GM21723 (cell line): ENCODE measurements at regions not wholly inside any gene's neighbourhood (a gene's known extent, or its start where the extent isn't known, plus 50 kb on each side); places are given as distances from the start of the nearest gene placed in this dataset.

Source experiments
- ATAC-seq: cut with Tn5 transposase; IDR thresholded peaks from one replicate; pipeline ENCODE4 v1.9.1; 2021; ENCODE audit warnings: mild to moderate bottlenecking, moderate library complexity; ENCODE audit not compliant: unreplicated experiment

DNA sequence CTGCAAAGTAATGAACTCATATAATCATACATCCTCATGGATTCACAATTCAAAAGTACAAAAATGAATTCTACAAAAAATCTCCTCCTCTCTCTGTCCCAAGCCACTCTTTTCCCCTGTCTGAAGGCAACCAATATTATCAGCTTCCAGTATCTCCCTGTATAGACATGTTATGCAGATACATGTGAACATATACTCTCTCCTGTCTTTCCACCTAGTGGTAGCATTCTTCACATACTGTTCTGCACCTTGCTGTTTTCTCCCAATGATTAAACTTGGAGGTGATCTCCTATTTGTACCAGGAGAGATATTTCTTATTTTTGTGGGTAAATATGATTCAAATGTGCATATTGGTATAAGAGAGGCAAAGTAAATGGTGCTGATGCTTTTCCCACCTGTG lies 416.4 kb downstream of the EPM2A start:
- no peak for ATAC-seq

GRCh38 chr6:145319605-145320004 lies 415.7 kb downstream of the EPM2A start:
- no peak for ATAC-seq

DNA sequence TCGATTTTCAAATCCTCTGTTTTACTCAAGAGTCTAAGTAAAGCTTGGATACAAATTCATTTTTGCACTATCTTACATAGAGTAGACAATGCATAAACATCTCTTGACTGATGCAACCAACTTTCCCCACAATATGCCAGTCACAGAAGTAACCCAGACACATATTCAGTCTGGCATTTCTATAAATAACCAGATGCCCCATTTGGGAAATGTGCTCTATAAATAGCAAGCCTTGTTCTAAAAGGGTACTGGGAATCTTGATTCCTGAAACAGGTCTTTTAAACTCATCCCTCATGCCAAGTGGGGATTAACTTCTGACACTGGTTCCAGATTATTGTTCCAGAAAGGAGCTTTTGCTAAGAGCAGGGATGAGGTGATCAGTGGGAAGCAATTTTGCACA lies 411.7 kb downstream of the EPM2A start:
- ATAC-seq = no peak

DNA sequence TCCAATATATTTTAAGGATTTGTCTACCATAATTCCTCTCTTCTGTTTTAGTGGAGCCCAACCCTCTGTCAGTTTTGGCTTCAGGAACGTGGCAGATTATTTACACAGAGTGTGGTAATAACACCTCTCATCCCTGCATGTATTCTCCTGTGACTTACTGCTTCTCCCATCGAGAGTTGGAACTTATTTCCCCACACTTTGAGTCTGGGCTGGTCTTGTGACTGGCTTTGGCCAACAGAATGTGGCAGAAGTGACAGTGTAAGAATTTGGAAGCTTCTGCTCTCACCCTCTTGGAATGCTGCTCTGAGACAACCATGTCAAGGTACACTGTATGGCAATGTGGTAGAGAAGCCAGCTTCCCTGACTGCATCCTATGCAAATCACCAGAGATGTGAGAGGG lies 407.7 kb downstream of the EPM2A start:
- ATAC-seq = no peak

- no peak for ATAC-seq
These were observed 406.1 kb downstream of the EPM2A start for GRCh38 chr6:145329257-145329656.

DNA sequence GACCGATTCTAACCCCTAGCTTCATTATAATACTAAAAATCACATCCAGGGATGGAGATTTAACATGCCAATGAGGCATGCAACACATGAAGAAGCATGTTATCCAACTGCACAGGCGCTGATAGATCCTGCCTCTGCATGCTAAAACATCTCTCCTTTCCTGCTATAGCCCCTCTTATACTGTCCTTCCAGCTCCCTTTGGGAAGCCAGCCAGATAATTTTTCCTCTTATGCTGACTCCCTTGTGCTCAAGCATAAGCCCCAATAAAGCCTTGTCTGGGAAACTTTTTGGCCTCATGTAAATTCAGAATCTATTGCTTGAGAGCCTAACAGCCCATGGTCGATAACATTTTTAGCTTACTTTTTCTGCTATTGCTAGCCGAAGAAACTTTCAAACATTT lies 404.3 kb downstream of the EPM2A start:
- no peak for ATAC-seq

- ATAC-seq = no peak
These were observed 403.3 kb downstream of the EPM2A start for GRCh38 chr6:145332011-145332410.

DNA sequence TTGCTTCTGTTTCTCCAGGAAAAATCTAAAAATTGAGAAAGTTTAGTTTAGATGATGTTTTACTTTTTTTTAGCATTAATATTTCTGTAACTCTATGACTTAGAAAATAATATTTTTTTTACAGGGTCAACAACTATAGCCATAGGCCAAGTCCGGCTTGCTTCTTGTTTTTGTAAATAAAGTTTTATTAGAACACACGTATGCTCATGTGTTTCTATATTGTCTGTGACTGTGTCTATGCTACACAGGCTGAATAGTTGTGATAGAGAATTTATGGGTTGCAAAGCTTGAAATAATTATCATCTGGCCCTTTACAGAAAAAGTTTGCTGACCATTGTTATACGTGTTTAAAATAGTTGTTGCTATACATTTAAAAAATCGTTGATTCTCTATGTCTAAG lies 399.2 kb downstream of the EPM2A start:
- ATAC-seq = no peak

DNA sequence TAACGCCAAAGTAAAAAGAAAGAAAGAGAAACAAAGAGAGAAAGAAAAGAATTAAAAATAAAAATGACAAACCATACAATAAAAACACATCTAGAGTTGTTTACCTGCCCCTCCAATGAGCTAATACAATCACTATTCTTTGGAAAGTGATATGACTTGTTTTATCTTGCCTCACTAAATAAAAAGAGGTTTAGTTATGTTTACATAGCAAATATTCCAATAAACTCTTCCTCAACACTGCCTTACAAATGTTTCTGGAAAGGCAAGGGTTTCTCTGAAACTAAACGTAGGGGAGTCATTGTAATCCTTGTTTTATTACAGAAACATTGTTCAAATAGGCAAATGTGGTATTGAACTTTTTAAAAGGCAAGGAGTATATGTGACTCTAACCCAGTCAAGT lies 396.2 kb downstream of the EPM2A start:
- no peak for ATAC-seq

DNA sequence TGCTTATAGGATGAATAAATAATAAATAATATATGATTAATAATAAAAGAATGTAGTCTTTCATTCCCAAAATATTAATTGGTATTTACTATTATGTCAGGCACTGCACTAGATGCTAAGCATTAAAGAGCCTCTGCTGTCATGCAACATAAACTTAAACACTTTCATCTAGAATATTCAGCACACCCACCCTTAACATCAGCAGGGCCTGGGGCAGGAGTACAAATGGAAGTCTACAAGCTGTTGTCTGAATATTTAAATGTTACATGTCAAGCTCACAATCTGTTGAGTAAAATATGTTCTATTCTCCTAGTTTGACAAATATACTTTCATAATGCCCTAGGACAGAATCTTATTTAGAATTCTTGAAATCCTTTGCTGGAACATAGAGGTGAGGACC lies 395.1 kb downstream of the EPM2A start:
- ATAC-seq = no peak

DNA sequence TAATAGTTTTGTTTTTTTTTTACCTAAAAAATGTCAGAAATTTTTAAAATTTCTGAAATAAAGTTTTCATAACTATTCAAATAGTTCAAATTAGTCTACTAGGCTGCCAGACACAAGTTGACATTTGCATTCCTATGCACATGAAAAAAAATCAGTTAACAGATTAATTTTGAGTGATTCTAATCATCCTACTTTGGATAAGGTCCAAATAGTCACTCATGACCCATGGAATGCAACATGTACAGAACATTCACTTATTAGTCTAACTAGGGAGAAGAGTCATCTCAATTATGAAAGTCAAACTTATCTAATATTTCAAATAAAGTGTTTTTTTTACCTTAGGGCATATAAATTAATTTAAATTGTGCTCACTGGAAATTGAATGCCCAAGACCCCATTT lies 390.2 kb downstream of the EPM2A start:
- ATAC-seq = no peak

- no peak for ATAC-seq
These were observed 388.1 kb downstream of the EPM2A start for GRCh38 chr6:145347216-145347615.

DNA sequence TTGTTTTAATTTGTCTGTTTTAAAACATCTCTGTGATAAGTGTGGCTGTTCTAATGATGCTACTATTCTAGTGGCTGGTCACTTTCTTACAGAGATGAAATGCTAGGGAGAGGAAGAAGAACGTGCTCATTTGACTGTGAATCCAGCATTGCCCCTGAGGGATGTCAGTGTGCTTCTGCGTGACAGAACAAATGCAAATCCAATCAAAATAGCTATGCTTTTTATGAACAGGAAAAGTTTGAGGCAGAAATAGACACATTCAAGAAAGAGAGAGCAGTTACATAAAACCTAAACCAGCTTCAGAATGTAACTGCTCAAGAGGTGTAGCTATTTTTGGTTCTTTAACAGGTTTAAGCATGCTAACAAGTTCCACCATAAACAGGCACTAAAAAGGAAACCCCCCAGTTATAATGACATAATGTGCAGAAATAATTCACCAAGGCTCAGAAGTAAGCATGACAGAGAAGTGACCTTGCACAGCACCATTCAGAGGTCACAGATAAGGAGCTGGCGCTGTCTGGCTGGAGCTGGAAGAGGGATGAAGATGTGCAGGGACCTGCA lies 385.3 kb downstream of the EPM2A start:
- peak; percentile 73 for ATAC-seq

DNA sequence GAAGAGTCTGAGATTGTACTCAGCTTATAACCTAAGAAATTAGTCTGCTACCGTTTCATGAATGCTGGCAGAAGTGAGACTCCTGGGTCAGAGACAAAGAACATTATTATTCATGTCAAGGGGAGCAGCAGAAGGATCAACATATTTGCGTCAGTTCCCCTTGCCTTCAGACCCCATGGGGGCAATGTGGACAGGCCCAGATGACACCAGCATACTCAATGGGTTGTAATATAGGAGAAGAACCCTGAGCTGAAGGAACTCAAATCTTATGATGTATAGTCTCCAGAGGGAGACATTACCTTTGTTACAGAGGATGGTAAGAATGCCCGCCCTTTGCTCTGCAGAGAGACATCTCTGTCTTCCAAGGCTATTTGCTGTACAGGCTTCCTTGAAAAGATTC lies 384.4 kb downstream of the EPM2A start:
- no peak for ATAC-seq

DNA sequence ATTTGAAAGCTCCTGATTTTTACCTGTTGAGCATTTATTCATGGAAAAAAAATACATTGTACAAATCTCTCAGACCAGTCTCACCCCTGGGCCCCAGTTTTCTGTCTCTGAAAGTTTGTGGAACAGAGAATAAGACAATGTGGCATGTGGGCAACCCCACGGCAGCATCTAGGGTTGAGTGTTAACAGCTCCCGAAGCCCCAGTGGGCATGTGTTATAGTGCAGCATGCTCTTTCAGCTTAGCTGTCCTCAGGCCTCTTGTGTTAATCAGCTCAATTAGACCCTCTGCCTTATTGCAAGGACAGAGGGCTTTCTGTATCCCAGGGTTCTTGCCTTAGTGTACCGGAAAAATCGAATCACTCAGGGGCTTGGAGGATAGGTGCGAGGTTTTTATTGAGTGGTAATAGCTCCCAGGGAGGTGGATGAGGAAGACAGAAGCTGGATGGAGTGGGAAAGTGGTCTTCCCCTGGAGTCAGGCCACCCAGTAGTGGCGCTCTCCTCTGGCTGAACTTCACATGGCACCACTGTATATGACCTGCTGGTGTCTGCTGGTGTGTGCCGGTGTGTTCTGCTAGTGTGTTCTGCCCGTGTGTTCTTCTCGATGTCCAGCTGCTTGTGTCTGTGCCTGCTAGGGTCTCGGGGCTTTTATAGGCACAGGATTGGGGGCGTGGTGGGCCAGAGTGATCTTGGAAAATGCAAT lies 382.8 kb downstream of the EPM2A start:
- no peak for ATAC-seq

- no peak for ATAC-seq
These were observed 374.5 kb downstream of the EPM2A start for GRCh38 chr6:145360865-145361264.

- ATAC-seq = no peak
These were observed 368.2 kb downstream of the EPM2A start for GRCh38 chr6:145367149-145367548.

DNA sequence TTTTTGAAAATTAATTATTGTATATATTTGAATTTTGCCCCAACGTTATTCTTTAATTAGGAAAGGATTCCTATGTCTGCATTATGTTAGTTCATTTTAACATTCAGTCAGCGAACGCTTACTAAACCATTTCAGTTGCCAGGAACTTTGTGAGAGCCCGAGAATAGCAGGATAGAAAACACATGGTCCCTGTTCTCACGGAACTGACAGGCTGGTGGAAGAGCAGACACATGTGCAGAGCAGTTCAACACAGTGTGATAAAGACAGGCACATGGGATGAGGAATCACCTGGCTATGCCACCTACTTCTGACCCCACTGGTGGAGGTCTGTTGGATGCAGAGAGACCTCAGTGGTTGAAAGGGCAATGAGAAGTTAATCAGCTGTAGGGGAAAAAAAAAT lies 367.2 kb downstream of the EPM2A start:
- no peak for ATAC-seq

DNA sequence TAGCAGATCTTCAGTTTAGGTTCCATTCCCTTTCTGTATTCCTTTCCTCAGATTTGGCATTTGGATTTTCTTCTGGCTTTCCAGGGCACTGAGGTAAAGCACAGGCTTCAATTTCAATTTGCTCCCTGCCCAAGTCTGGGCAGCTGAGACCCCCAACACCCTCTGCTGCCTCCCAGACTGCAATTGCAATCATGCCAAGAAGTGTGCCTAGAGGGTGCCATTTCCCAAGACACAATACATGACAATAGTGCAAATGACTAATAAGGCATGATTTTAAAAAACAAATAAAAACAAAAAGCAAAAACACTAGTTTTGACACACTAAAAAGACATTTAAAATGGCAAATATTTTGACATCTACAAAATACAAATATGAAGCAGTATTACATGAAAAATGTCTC lies 364.8 kb downstream of the EPM2A start:
- no peak for ATAC-seq

- peak; percentile 99 for ATAC-seq
These were observed 362.6 kb downstream of the EPM2A start for GRCh38 chr6:145372671-145373151.

GRCh38 chr6:145373826-145374225 lies 361.5 kb downstream of the EPM2A start:
- no peak for ATAC-seq

GRCh38 chr6:145374570-145374969 lies 360.8 kb downstream of the EPM2A start:
- no peak for ATAC-seq

- ATAC-seq = no peak
These were observed 359.8 kb downstream of the EPM2A start for GRCh38 chr6:145375502-145375901.
